Loucy (cell line): ENCODE measurements at regions not wholly inside any gene's neighbourhood (a gene's known extent, or its start where the extent isn't known, plus 50 kb on each side); places are given as distances from the start of the nearest gene placed in this dataset.

Experiments
- H2AFZ ChIP-seq: fragments of 200-600 bp; sonication (generic); 2 replicates; pipeline ENCODE4 v1.6.0; 2016; ENCODE audit warnings: antibody characterized with exemption, mild to moderate bottlenecking, low read length, moderate library complexity
- H3F3A ChIP-seq: fragments of 200-600 bp; 2 replicates; pipeline ENCODE4 v1.6.0; 2016; ENCODE audit warnings: antibody characterized with exemption, low read depth, mild to moderate bottlenecking
- H3K27me3 ChIP-seq: fragments of 200-600 bp; sonication (generic); 2 replicates; pipeline ENCODE4 v1.6.1; 2014; ENCODE audit warnings: low read length, mild to moderate bottlenecking; ENCODE audit not compliant: insufficient read depth, poor library complexity, severe bottlenecking
- H3K36me3 ChIP-seq: fragments of 200-600 bp; sonication (generic); 2 replicates; pipeline ENCODE4 v1.6.1; 2016; ENCODE audit warnings: low read length; ENCODE audit not compliant: insufficient read depth
- H3K4me1 ChIP-seq: fragments of 200-600 bp; sonication (generic); 2 replicates; pipeline ENCODE4 v1.5.1; 2014; ENCODE audit warnings: low read length, mild to moderate bottlenecking; ENCODE audit not compliant: insufficient read depth, poor library complexity, severe bottlenecking
- H3K4me2 ChIP-seq: fragments of 200-600 bp; sonication (generic); 2 replicates; pipeline ENCODE4 v1.6.0; 2014; ENCODE audit warnings: antibody characterized with exemption, low read length, low read depth, mild to moderate bottlenecking; ENCODE audit not compliant: poor library complexity, severe bottlenecking
- H3K4me3 ChIP-seq: fragments of 200-600 bp; sonication (generic); 2 replicates; pipeline ENCODE4 v1.5.1; 2014; ENCODE audit warnings: low read length, mild to moderate bottlenecking, mixed read lengths; ENCODE audit not compliant: poor library complexity, severe bottlenecking
- H3K79me2 ChIP-seq: fragments of 200-600 bp; sonication (generic); 2 replicates; pipeline ENCODE4 v1.6.1; 2014; ENCODE audit warnings: low read length; ENCODE audit not compliant: insufficient read depth
- H3K9ac ChIP-seq: fragments of 200-600 bp; sonication (generic); 2 replicates; pipeline ENCODE4 v1.6.0; 2014; ENCODE audit warnings: mild to moderate bottlenecking, low read depth, low read length, moderate library complexity; ENCODE audit not compliant: poor library complexity, severe bottlenecking
- H3K9me2 ChIP-seq: fragments of 200-600 bp; sonication (generic); replicated peaks from 2 replicates; pipeline ENCODE4 v1.6.1; 2016; ENCODE audit warnings: low read depth, low read length, mixed read lengths
- H3K9me3 ChIP-seq: fragments of 200-600 bp; sonication (generic); 2 replicates; pipeline ENCODE4 v1.6.1; 2014; ENCODE audit warnings: mild to moderate bottlenecking, antibody characterized with exemption, low read length, low read depth; ENCODE audit not compliant: insufficient read depth
- H4K20me1 ChIP-seq: fragments of 200-600 bp; sonication (generic); 2 replicates; pipeline ENCODE4 v1.6.0; 2014; ENCODE audit warnings: antibody characterized with exemption, low read length, mild to moderate bottlenecking; ENCODE audit not compliant: insufficient read depth, poor library complexity, severe bottlenecking
- CTCF ChIP-seq: fragments of 200-600 bp; sonication (generic); conservative IDR thresholded peaks from 2 replicates; pipeline ENCODE4 v1.5.1; 2014; ENCODE audit warnings: mild to moderate bottlenecking, antibody characterized with exemption, low read length
- EZH2phosphoT487 ChIP-seq: fragments of 200-600 bp; IDR thresholded peaks from 2 replicates; pipeline ENCODE4 v1.6.1; 2018; ENCODE audit warnings: antibody characterized with exemption, mild to moderate bottlenecking, moderate library complexity, borderline replicate concordance

- Histone ChIP-seq H3K79me2 (no peaks in the 10 kb centered on the region), H3K4me3 (no peak overlapping the region)
- TF ChIP-seq EZH2phosphoT487 (no peak), CTCF (no peak)
These were observed 660.7 kb upstream of the PHF14 start for GRCh38 chr7:10312942-10313341.

GRCh38 chr7:10315881-10316280, 657.8 kb upstream of the PHF14 start:
- TF ChIP-seq EZH2phosphoT487 (no peak), CTCF (no peak)
- Histone ChIP-seq H3K9me2 (no peaks in the 10 kb centered on the region), H4K20me1 (no peaks in the 10 kb centered on the region), H3K4me2 (no peak overlapping the region), H3K4me1 (no peaks in the 10 kb centered on the region), H3K36me3 (no peaks in the 10 kb centered on the region), H3K9ac (no peak overlapping the region), H3F3A (no peaks in the 10 kb centered on the region), H2AFZ (no peak overlapping the region), H3K9me3 (peaks cover 6% of the 10 kb centered on the region; the same call in 1 of the 2 replicates), H3K79me2 (no peaks in the 10 kb centered on the region), H3K4me3 (no peak overlapping the region), H3K27me3 (no peaks in the 10 kb centered on the region)

More at GRCh38 chr7:10312942-10313341, 660.7 kb upstream of the PHF14 start:
- H3F3A ChIP-seq = no peaks in the 10 kb centered on the region
- no peak overlapping the region for H3K9ac ChIP-seq
- H4K20me1 ChIP-seq = no peaks in the 10 kb centered on the region
- no peaks in the 10 kb centered on the region for H3K9me2 ChIP-seq
- H2AFZ ChIP-seq = no peak overlapping the region
- no peaks in the 10 kb centered on the region for H3K4me1 ChIP-seq
- no peaks in the 10 kb centered on the region for H3K27me3 ChIP-seq
- no peaks in the 10 kb centered on the region for H3K36me3 ChIP-seq
- no peaks in the 10 kb centered on the region for H3K9me3 ChIP-seq
- no peak overlapping the region for H3K4me2 ChIP-seq

GRCh38 chr7:10316488-10316887, 657.2 kb upstream of the PHF14 start:
- Histone ChIP-seq H3K9me2 (no peaks in the 10 kb centered on the region), H3K4me1 (no peaks in the 10 kb centered on the region), H3K27me3 (no peaks in the 10 kb centered on the region), H4K20me1 (no peaks in the 10 kb centered on the region), H2AFZ (no peak overlapping the region), H3K9ac (no peak overlapping the region), H3K4me2 (no peak overlapping the region), H3K4me3 (no peak overlapping the region), H3K9me3 (peaks cover 6% of the 10 kb centered on the region; the same call in 1 of the 2 replicates), H3F3A (no peaks in the 10 kb centered on the region), H3K36me3 (no peaks in the 10 kb centered on the region), H3K79me2 (no peaks in the 10 kb centered on the region)
- TF ChIP-seq CTCF (no peak), EZH2phosphoT487 (no peak)
